ENCODE measurements at regions not wholly inside any gene's neighbourhood (a gene's known extent, or its start where the extent isn't known, plus 50 kb on each side); places are given as distances from the start of the nearest gene placed in this dataset.
"Not testable (repeated sequence)": the region's sequence is repeated elsewhere in the genome, so short reads cannot be mapped to it uniquely, and the experiment has no call there.

- TF ChIP-seq, protein P1, sequence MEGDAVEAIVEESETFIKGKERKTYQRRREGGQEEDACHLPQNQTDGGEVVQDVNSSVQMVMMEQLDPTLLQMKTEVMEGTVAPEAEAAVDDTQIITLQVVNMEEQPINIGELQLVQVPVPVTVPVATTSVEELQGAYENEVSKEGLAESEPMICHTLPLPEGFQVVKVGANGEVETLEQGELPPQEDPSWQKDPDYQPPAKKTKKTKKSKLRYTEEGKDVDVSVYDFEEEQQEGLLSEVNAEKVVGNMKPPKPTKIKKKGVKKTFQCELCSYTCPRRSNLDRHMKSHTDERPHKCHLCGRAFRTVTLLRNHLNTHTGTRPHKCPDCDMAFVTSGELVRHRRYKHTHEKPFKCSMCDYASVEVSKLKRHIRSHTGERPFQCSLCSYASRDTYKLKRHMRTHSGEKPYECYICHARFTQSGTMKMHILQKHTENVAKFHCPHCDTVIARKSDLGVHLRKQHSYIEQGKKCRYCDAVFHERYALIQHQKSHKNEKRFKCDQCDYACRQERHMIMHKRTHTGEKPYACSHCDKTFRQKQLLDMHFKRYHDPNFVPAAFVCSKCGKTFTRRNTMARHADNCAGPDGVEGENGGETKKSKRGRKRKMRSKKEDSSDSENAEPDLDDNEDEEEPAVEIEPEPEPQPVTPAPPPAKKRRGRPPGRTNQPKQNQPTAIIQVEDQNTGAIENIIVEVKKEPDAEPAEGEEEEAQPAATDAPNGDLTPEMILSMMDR (IDR thresholded peaks at IDR 0.05; ENCODE audit: extremely low read depth, insufficient read depth, missing control alignments), result no peak
- no peak for DNase-seq (ENCODE audit: low spot score)
- in situ Hi-C loops (cut with MboI; ENCODE audit: low pct_unique_long_range_greater_than_20kb, low sequenced_read_pairs, unreplicated experiment), result no loop called here
These were observed 244.8 kb upstream of the RGMA start for GRCh38 chr15:93333796-93334195.

DNA sequence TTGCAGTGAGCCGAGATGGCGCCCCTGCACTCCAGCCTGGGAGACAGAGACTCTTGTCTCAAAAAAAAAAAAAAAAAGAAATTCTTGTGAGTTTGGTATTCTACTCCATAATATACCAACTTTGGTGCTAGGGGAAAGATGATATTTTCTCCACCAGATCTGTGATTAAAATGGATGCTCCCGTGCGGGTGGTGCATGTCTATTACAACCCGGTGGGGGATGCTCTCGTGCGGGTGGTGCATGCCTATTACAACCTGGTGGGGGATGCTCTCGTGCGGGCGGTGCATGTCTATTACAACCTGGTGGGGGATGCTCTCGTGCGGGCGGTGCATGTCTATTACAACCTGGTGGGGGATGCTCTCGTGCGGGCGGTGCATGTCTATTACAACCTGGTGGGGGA is 244.1 kb upstream of the RGMA start:
- DNase-seq (ENCODE audit: low spot score); in situ Hi-C loops (cut with MboI; ENCODE audit: low pct_unique_long_range_greater_than_20kb, low sequenced_read_pairs, unreplicated experiment): not testable (repeated sequence)

DNA sequence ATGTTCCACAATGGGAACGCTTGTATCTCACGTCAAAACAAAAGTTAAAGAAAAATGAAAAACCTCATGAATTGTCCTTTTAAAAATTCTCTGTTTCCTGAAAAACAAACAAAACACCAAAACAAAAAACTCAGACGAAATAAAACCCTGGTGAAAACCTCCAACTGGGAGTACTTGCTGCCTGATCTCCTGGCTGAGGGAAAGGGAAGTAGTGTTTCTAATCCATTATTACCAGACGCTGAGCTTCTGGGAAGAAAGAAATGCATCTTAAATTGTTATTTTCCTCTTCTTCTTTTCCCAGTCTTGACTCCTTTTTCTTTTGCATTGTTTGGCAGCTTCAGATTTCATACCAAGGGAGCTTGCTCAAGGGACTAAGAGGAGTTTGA is 243.2 kb upstream of the RGMA start:
- in situ Hi-C loops (cut with MboI; ENCODE audit: low pct_unique_long_range_greater_than_20kb, low sequenced_read_pairs, unreplicated experiment), result no loop called here

DNA sequence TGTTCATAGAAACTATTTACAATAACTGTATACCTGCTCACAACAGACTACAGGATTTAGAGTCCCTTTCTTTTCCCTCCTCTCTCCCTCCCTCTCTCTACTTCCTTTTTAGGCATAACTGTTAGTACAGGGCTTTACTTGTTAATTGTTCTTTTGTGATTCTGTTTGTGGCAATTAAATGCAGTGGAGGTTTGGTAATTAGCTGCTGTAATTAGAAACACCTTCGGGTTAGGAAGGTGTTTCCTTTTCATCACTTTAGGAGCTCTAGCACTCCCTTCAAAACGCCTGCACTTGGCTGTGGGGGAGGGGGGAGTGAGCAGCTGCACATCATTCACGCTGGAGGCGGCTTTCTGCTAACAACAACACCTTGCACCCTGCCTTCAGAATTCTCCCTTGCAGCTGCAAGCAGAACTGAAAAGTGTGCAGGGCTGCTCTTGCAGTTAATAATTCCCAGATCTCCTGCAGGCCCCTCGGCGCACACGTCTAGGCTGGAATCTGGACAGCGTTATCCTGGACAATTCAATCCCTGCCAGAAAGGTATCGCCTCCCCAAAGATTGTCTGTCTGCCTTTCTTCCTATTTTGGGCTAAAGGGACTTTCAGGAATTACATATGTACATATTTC is 242.6 kb upstream of the RGMA start:
- TF ChIP-seq, protein P1 (IDR thresholded peaks at IDR 0.05; ENCODE audit: extremely low read depth, insufficient read depth, missing control alignments), result no peak
- no peak for DNase-seq (ENCODE audit: low spot score)
- in situ Hi-C loops (cut with MboI; ENCODE audit: low pct_unique_long_range_greater_than_20kb, low sequenced_read_pairs, unreplicated experiment), result no loop called here

More for the DNA sequence above, 243.2 kb upstream of the RGMA start:
- TF ChIP-seq, protein P1 (IDR thresholded peaks at IDR 0.05; ENCODE audit: extremely low read depth, insufficient read depth, missing control alignments), result no peak
- no peak for DNase-seq (ENCODE audit: low spot score)

GRCh38 chr15:93330912-93331544 is 242.0 kb upstream of the RGMA start:
- in situ Hi-C loops (cut with MboI; ENCODE audit: low pct_unique_long_range_greater_than_20kb, low sequenced_read_pairs, unreplicated experiment), result no loop called here
- TF ChIP-seq, protein P1 (IDR thresholded peaks at IDR 0.05; ENCODE audit: extremely low read depth, insufficient read depth, missing control alignments), result no peak
- no peak for DNase-seq (ENCODE audit: low spot score)

- TF ChIP-seq, protein P1 (IDR thresholded peaks at IDR 0.05; ENCODE audit: extremely low read depth, insufficient read depth, missing control alignments), result no peak
- in situ Hi-C loops (cut with MboI; ENCODE audit: low pct_unique_long_range_greater_than_20kb, low sequenced_read_pairs, unreplicated experiment), result no loop called here
- no peak for DNase-seq (ENCODE audit: low spot score)
These were observed 238.4 kb upstream of the RGMA start for GRCh38 chr15:93327364-93327763.

GRCh38 chr15:93324186-93324975 is 235.4 kb upstream of the RGMA start:
- DNase-seq (ENCODE audit: low spot score), result no peak
- in situ Hi-C loops (cut with MboI; ENCODE audit: low pct_unique_long_range_greater_than_20kb, low sequenced_read_pairs, unreplicated experiment), result no loop called here
- TF ChIP-seq, protein P1 (IDR thresholded peaks at IDR 0.05; ENCODE audit: extremely low read depth, insufficient read depth, missing control alignments), result no peak

Data from GM13977 (cell line).